PC-9 (cell line): ENCODE measurements at regions not wholly inside any gene's neighbourhood (a gene's known extent, or its start where the extent isn't known, plus 50 kb on each side); places are given as distances from the start of the nearest gene placed in this dataset.

ENCODE experiments used
- BruUV-seq: library from RNA; stranded (reverse); fragments of 400-500 nt; replicated peaks from 2 replicates; lab custom pipeline; 2021; lab: Mats Ljungman, UMichigan
- CTCF ChIA-PET: fragments of 300-600 bp; sonication (Branson Sonifier 250); formaldehyde crosslinking; loops from one replicate; lab custom pipeline; 2022; ENCODE audit warnings: antibody characterized with exemption; lab: Charles Lee
- POLR2A ChIA-PET: fragments of 300-600 bp; sonication (Branson Sonifier 250); formaldehyde crosslinking; loops from one replicate; lab custom pipeline; 2022; ENCODE audit warnings: antibody characterized with exemption; ENCODE audit not compliant: unreplicated experiment; lab: Charles Lee
- DNase-seq, 2 experiments: peaks; one replicate each; pipeline versions ENCODE4 v3.0.0 to v3.0.0-alpha.2; 2015 to 2022; ENCODE audit warnings: mixed read lengths in 1 of 2
- H2AFZ ChIP-seq: fragments of 200-600 bp; sonication (generic); 2 replicates; pipeline ENCODE4 v1.8.1; 2017; ENCODE audit warnings: antibody characterized with exemption
- H3F3A ChIP-seq: fragments of 200-600 bp; sonication (generic); 2 replicates; pipeline ENCODE4 v1.8.1; 2017; ENCODE audit warnings: antibody characterized with exemption, mild to moderate bottlenecking, low read depth; ENCODE audit not compliant: insufficient read depth
- H3K27ac ChIP-seq: fragments of 200-600 bp; sonication (generic); 2 replicates; pipeline ENCODE4 v1.6.1; 2016; ENCODE audit warnings: mixed run types
- H3K27me3 ChIP-seq: fragments of 200-600 bp; sonication (generic); 2 replicates; pipeline ENCODE4 v1.6.1; 2016; ENCODE audit warnings: low read depth, mixed run types; ENCODE audit not compliant: insufficient read depth
- H3K36me3 ChIP-seq: fragments of 200-600 bp; sonication (generic); 2 replicates; pipeline ENCODE4 v1.6.1; 2016; ENCODE audit warnings: low read depth, mixed run types
- H3K4me1 ChIP-seq: fragments of 200-600 bp; sonication (generic); replicated peaks from 2 replicates; pipeline ENCODE4 v1.6.1; 2016; ENCODE audit warnings: mixed run types; ENCODE audit not compliant: insufficient read depth
- H3K4me2 ChIP-seq: fragments of 200-600 bp; sonication (generic); 2 replicates; pipeline ENCODE4 v1.6.1; 2017; ENCODE audit warnings: mixed run types
- H3K4me3 ChIP-seq: fragments of 200-600 bp; sonication (generic); 2 replicates; pipeline ENCODE4 v1.6.1; 2016; ENCODE audit warnings: mixed run types
- H3K79me2 ChIP-seq: fragments of 200-600 bp; sonication (generic); 2 replicates; pipeline ENCODE4 v1.6.1; 2017; ENCODE audit warnings: low read depth, mixed run types
- H3K9me2 ChIP-seq: fragments of 200-600 bp; sonication (generic); 2 replicates; pipeline ENCODE4 v1.8.1; 2017; ENCODE audit warnings: mild to moderate bottlenecking; ENCODE audit not compliant: insufficient read depth
- H3K9me3 ChIP-seq: fragments of 200-600 bp; sonication (generic); 2 replicates; pipeline ENCODE4 v1.8.1; 2016; ENCODE audit warnings: low read depth; ENCODE audit not compliant: insufficient read depth
- H4K20me1 ChIP-seq: fragments of 200-600 bp; sonication (generic); 2 replicates; pipeline ENCODE4 v1.8.1; 2017; ENCODE audit not compliant: insufficient read depth
- EZH2 ChIP-seq: fragments of 200-600 bp; sonication (generic); IDR thresholded peaks from 2 replicates; pipeline ENCODE4 v1.8.0; 2017; ENCODE audit warnings: antibody characterized with exemption, low read depth
- intact Hi-C: fragments of 100-400 bp; cut with micrococcal nuclease; formaldehyde crosslinking; loops from one replicate; pipeline ENCODE4 v1.10.0; 2022; ENCODE audit not compliant: unreplicated experiment
- TF ChIP-seq, protein P1 (sequence below): fragments of 200-600 bp; sonication (generic); conservative IDR thresholded peaks from 2 replicates; pipeline ENCODE4 v1.6.1; 2017; ENCODE audit warnings: mixed run types, antibody characterized with exemption, mild to moderate bottlenecking, moderate library complexity

DNA sequence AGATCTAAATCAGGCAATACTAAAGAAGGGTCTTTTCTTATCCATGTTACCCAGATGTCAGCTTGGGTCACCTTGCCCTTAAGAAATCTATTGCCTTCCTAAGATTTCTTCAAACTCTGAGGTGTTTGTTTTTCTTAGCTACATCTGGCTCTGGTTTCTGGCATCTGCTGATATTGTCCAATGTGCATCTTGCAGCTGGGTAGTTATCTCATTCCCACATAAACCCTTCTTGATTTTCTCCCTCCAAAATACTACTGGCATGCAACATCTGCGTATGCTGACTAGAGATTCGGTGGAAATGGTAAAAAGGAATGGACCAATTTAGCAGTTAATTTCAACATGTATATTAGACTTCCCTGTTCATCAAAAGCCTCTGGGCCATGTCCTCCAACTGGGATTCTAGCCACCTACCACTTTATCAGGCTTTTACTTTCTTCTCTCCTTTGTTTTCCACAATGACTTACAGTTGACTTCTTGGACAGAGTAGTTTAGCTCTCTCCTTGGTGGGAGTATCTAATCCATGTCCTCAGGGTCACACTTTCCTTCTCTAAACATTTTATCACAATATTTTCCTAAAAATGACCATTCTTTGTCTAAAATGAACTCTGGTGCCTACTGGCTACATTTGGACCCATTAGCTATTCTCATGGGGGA is 324.8 kb upstream of the FAR2 start:
- Histone ChIP-seq H3K9me2 (peaks cover 3% of the 10 kb centered on the region; the same call in 1 of the 2 replicates), H3K27me3 (no peaks in the 10 kb centered on the region), H3K4me1 (no peaks in the 10 kb centered on the region), H4K20me1 (no peaks in the 10 kb centered on the region), H2AFZ (no peak overlapping the region), H3F3A (no peaks in the 10 kb centered on the region), H3K79me2 (no peaks in the 10 kb centered on the region), H3K4me2 (no peak overlapping the region), H3K27ac (no peak overlapping the region), H3K36me3 (no peaks in the 10 kb centered on the region), H3K9me3 (no peaks in the 10 kb centered on the region), H3K4me3 (no peak overlapping the region)
- BruUV-seq, result no TSS peak
- intact Hi-C loops, result no loop called here
- POLR2A ChIA-PET, result interaction anchor here (0.7 kb wide), 1 partner anchor 862 kb away, joined by 3 read pairs; no protein-coding TSS in a partner anchor
- CTCF ChIA-PET, result no interaction called here
- no peak for DNase-seq
- TF ChIP-seq, protein P1, sequence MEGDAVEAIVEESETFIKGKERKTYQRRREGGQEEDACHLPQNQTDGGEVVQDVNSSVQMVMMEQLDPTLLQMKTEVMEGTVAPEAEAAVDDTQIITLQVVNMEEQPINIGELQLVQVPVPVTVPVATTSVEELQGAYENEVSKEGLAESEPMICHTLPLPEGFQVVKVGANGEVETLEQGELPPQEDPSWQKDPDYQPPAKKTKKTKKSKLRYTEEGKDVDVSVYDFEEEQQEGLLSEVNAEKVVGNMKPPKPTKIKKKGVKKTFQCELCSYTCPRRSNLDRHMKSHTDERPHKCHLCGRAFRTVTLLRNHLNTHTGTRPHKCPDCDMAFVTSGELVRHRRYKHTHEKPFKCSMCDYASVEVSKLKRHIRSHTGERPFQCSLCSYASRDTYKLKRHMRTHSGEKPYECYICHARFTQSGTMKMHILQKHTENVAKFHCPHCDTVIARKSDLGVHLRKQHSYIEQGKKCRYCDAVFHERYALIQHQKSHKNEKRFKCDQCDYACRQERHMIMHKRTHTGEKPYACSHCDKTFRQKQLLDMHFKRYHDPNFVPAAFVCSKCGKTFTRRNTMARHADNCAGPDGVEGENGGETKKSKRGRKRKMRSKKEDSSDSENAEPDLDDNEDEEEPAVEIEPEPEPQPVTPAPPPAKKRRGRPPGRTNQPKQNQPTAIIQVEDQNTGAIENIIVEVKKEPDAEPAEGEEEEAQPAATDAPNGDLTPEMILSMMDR, result no peak
- TF ChIP-seq EZH2, result no peak

DNA sequence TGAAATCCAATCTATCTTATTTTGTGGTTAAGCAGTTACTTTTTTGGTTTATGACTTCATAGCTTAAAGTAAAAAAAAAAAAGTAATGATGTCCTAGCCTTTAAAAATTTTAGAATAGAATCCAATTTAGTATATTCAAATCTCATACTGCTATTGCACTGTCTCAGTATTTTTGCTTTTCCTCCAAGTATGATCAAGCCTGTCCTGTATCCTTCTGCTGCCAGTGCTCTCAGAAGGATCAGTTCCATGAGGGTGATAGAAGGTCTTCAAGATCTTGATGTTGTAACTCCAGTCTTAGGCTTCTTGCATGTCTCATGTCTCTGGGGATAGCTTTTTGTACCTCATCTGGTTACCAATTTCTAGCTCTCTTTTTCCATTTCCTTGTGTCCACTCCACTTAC is 324.2 kb upstream of the FAR2 start:
- CTCF ChIA-PET, result no interaction called here
- no peaks in the 10 kb centered on the region for H3K4me1 ChIP-seq
- BruUV-seq, result no TSS peak
- H3K4me2 ChIP-seq, result no peak overlapping the region
- peaks cover 3% of the 10 kb centered on the region; the same call in 1 of the 2 replicates for H3K9me2 ChIP-seq
- no peaks in the 10 kb centered on the region for H3F3A ChIP-seq
- H4K20me1 ChIP-seq, result no peaks in the 10 kb centered on the region
- no peaks in the 10 kb centered on the region for H3K79me2 ChIP-seq
- intact Hi-C loops, result no loop called here
- no peaks in the 10 kb centered on the region for H3K27me3 ChIP-seq
- POLR2A ChIA-PET, result interaction anchor here (0.7 kb wide), 1 partner anchor 862 kb away, joined by 3 read pairs; no protein-coding TSS in a partner anchor
- H3K27ac ChIP-seq, result no peak overlapping the region
- TF ChIP-seq EZH2, result no peak
- no peaks in the 10 kb centered on the region for H3K36me3 ChIP-seq
- no peak overlapping the region for H3K4me3 ChIP-seq
- H3K9me3 ChIP-seq, result no peaks in the 10 kb centered on the region
- no peak overlapping the region for H2AFZ ChIP-seq
- DNase-seq, result no peak

DNA sequence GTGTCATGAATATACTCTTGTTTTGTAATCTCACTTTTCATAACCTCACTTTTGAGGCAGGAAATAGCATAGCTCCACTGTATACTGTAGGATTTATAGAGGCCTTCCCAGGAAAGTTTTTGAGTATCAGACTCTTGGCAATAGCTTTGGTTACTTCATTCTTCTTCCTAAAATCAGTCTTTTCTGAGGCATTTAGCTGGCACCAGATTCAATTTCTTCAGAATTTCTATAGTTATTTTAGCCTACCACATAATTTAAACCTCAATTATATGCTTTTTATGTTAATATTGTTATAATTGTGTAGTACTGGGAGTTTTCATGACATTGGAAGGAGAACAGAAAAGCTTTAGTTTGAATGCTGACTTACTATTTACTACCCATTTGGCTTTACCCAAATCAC is 322.3 kb upstream of the FAR2 start:
- intact Hi-C loops, result no loop called here
- H3F3A ChIP-seq, result no peaks in the 10 kb centered on the region
- POLR2A ChIA-PET, result no interaction called here

More for the DNA sequence above, 322.3 kb upstream of the FAR2 start:
- no peak overlapping the region for H2AFZ ChIP-seq
- H3K27me3 ChIP-seq, result no peaks in the 10 kb centered on the region
- no peak overlapping the region for H3K4me2 ChIP-seq
- H3K9me3 ChIP-seq, result no peaks in the 10 kb centered on the region
- H3K27ac ChIP-seq, result no peak overlapping the region
- H4K20me1 ChIP-seq, result no peaks in the 10 kb centered on the region
- CTCF ChIA-PET, result no interaction called here
- H3K4me3 ChIP-seq, result no peak overlapping the region
- DNase-seq, result no peak
- peaks cover 3% of the 10 kb centered on the region; the same call in 1 of the 2 replicates for H3K9me2 ChIP-seq
- TF ChIP-seq EZH2, result no peak
- TF ChIP-seq, protein P1, result no peak
- no peaks in the 10 kb centered on the region for H3K79me2 ChIP-seq
- no peaks in the 10 kb centered on the region for H3K4me1 ChIP-seq
- H3K36me3 ChIP-seq, result no peaks in the 10 kb centered on the region
- no TSS peak for BruUV-seq
